Astrocyte (in vitro differentiated cells and primary cell): ENCODE measurements at regions not wholly inside any gene's neighbourhood (a gene's known extent, or its start where the extent isn't known, plus 50 kb on each side); places are given as distances from the start of the nearest gene placed in this dataset.

Source experiments
- EZH2 ChIP-seq: IDR thresholded peaks from 2 replicates; pipeline ENCODE4 v1.6.1; 2012; ENCODE audit warnings: mild to moderate bottlenecking, low read length, inconsistent platforms; ENCODE audit not compliant: insufficient read depth
- TF ChIP-seq, protein P1 (sequence below): IDR thresholded peaks from 2 replicates; pipeline ENCODE4 v1.5.1; 2011; ENCODE audit warnings: low read depth, mild to moderate bottlenecking, inconsistent platforms, low read length, moderate library complexity; ENCODE audit not compliant: insufficient read depth

DNA sequence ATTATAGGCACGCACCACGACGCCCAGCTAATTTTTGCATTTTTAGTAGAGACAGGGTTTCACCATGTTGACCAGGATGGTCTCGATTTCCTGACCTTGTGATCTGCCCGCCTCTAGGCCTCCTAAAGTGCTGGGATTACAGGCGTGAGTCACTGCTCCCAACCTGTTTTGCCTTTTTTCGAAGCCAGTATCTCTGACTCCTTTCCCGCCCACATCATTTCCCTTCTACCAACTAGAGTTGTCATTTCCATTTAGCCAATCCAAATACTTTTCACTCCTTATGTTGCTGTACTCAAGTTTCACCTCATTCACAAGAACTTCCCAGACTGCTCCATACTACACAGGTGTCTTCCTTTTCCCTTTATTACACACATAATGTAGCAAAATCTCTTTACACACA lies 502.6 kb upstream of the CDH6 start:
- TF ChIP-seq, protein P1, sequence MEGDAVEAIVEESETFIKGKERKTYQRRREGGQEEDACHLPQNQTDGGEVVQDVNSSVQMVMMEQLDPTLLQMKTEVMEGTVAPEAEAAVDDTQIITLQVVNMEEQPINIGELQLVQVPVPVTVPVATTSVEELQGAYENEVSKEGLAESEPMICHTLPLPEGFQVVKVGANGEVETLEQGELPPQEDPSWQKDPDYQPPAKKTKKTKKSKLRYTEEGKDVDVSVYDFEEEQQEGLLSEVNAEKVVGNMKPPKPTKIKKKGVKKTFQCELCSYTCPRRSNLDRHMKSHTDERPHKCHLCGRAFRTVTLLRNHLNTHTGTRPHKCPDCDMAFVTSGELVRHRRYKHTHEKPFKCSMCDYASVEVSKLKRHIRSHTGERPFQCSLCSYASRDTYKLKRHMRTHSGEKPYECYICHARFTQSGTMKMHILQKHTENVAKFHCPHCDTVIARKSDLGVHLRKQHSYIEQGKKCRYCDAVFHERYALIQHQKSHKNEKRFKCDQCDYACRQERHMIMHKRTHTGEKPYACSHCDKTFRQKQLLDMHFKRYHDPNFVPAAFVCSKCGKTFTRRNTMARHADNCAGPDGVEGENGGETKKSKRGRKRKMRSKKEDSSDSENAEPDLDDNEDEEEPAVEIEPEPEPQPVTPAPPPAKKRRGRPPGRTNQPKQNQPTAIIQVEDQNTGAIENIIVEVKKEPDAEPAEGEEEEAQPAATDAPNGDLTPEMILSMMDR, result no peak
- no peak for TF ChIP-seq EZH2
